ENCODE measurements at regions not wholly inside any gene's neighbourhood (a gene's known extent, or its start where the extent isn't known, plus 50 kb on each side); places are given as distances from the start of the nearest gene placed in this dataset.
"Not testable (repeated sequence)": the region's sequence is repeated elsewhere in the genome, so short reads cannot be mapped to it uniquely, and the experiment has no call there.

DNA sequence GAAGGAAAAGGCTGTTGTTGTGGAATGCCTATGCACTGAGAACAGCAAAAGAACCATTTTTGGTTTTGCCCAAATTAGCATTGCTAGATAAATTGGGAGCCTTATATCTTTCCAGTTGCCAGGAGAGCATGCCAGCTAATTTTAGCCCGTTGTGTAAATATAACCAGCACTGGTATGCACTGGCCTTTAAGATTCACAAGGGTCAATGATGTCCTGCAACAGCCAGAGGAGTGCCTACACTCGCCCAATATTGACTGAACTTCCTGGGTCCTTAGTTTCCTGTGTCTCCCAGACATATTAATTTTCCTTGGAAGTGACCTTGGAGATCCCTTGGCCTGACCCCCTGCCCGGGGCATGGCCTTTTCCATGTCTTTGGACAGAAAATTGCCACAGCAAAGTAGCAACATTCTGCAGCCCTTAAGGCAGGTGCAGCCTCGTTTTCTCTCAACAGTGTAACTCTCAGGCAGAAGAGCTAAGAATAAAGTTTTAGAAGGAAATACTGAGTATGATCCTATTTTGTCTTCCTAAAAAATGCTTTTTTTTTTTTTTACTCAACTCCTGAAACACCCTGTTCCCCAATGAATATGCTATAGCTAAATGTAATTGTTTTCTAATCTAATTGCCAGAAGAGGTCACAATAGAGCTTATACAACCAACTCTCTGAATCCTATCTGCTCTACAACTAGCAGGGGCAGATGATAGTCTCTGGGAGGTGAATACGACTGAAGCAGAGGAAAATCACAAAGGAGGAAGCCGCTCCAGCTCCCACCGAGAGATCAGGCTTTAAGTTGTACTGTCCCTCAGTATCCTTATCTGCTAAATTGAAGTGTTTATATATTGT lies 131.9 kb upstream of the PCGF5 start:
- peak; percentile 34 for DNase-seq (ENCODE audit: low spot score)

DNA sequence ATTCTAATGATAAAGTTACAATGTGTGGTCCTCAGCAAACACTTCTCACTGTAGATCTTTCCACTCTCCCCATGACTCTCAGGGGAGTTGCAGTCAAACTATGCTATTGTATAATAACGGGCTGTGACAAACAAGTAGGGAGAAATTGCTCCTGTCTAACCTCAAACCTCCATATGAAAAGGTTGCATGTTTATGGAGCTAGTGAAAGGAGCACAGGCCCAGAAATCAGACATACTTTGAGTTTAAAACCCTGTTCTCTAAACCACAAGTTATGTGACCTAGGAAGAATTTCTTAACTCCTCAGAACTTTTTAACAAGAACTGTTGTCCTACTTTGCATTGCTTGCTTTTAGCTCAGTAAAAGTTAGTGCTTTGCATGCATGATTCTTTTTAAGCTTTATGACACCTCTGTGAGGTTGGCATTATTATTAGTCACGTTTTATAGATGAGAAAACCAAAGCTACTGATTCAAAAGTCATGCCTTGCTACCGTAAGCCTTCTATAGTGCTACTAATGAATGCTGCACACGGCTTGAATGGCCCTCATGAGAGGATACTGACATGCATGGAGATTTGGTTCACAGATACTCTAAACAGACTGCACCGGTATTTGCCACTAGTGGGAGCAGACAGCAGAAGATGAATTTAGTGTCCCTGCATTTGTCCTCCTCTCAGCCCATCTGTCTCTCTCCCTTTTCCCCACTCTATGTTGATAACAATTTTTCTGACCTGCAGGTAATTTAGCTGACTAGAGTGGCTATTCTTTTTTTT lies 129.5 kb upstream of the PCGF5 start:
- peak; percentile 35 for DNase-seq (ENCODE audit: low spot score)

DNA sequence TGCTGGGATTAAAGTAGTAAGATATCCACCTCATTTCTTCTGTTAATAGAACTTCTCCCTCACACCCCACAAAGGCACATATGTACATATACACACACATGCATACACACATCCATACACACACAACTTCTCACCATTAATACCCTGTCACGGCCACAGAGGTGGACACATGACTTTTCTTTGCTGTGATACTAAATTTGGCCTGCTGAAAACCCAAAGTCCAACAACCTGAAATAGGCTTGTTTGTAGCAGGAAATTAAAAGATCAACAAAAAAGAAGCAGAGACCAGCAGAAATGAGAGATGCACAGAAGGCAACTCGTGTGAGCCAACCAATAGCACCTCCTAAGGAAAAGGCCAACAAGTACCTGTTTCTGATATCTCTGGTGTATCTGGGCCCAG lies 128.7 kb upstream of the PCGF5 start:
- DNase-seq (ENCODE audit: low spot score) = no peak

DNA sequence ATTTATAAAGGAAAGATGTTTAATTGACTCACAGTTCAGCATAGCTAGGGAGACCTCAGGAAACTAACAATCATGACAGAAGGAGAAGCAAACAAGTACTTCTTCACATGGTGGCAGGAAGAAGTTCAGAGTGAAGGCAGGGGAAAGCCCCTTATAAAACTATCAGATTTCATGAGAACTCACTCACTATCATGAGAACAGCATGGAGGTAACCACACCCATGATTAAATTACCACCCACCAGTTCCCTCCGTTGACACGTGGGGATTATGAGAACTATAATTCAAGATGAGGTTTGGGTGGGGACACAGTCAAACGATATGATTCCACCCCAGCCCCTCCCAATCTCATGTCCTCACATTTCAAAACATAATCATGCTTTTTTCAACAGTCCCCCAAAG lies 124.2 kb upstream of the PCGF5 start:
- no peak for DNase-seq (ENCODE audit: low spot score)

DNA sequence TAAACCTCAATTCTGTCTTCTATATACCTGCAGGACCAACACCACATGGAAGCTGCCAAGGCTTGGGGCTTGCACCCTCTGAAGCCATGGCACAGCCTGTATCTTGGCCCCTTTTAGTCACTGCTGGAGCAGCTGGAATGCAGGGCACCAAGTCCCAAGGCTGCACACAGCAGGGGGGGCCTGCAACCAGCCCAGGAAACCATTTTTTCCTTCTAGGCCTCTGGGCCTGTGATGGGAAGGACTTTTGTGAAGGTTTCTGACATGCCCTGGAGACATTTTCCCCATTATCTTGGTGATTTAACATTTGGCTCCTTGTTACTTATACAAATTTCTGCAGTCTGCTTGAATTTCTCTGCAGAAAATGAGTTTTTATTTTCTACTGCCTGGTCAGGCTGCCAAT lies 123.2 kb upstream of the PCGF5 start:
- no peak for DNase-seq (ENCODE audit: low spot score)

DNA sequence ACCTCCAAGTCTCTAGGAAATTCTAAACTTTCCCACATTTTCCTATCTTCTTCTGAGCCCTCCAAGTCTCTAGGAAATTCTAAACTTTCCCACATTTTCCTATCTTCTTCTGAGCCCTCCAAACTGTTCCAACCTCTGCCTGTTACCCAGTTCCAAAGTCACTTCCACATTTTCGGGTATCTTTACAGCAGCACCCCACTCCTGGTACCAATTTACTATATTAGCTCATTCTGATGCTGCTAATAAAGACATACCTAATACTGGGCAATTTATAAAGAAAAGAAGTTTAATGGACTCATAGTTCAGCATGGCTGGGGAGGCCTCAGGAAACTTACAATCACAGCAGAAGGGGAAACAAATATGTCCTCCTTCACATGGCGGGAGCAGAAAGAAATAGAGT lies 122.4 kb upstream of the PCGF5 start:
- DNase-seq (ENCODE audit: low spot score) = not testable (repeated sequence)

DNA sequence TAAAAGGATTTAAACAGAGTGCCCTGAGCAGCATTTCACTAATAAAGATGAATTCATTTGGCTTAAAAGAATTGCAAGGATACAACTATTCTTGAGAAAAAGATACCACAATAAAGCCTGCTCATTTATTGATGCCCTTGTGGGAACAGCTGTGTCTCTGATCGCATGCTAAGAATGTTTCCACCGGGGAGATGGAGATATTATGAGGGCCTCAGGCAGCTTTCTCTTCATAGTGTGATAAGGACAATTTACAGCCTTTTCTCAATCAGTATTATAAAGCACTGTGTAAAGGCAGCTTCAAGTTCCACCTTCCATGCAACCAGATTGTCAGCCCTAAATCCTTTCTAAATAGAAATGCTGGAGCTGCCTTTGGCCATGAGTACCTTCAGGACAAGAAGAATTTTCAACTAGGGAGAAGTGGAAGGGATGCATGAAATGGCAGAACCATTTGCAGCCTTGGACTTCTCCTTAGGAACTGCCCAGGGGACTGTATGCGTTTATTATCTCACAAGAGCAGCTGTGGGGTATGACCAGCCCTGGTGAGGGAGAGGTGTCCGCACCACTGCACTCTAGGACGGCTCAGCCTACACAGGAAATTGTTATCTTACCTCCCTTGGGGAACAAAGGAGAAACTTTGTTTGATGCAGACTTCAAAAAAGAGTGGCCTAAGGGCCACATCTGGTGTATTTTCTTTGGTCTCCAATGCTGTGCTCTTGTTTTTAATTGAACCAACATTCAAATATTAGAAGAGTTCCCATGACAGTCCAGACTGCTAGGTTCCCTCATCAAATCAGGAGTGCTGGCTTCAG lies 116.9 kb upstream of the PCGF5 start:
- no peak for DNase-seq (ENCODE audit: low spot score)

DNA sequence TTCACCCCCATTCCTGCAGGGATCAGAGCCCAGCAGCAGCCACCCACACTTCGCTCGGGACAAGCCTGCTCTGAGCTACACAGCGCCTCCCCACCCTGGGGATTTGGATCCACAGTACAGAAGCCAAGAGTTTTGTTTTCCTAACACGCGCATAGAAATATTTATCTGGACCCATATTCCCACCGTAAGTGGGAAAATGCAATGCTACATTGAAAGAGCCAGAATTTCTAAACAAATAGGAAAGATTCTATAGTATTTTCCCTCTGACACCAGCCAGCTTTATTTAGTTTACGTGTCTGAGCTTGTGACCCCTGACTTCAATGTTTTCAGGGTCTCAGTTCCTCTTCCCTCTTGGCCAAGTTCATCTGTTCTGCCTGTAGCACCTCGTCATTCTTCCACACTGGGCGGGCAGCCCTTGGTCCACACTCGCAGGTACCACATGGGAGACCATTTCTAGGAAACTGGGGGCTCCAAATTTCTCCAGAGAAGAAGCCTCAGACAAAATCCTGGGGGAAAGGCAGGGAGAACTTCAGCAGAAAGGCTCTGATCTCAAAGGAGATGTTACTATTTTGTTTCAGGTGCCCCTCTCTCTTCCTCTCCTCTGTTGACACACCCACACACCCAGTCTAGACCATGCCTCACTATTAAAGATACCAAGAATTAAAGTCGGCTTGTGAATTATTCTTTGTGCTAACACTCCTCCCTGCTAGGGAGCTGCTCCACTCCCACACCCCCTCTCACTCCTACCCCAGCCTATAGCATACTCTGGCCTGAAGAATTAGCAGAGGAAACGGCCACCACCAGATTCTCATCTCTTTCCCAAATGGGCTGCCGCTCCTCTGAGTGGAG lies 116.0 kb upstream of the PCGF5 start:
- peak; percentile 20 for DNase-seq (ENCODE audit: low spot score)

DNA sequence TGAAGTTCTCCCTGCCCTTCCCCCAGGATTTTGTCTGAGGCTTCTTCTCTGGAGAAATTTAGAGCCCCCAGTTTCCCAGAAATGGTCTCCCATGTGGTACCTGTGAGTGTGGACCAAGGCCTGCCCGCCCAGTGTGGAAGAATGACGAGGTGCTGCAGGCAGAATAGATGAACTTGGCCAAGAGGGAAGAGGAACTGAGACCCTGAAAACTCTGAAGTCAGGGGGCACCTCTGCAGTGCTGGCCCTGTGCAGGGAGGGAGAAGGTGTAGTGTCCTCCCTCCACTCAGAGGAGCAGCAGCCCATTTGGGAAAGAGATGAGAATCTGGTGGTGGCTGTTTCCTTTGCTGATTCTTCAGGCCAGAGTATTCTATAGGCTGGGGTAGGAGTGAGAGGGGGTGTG lies 115.2 kb upstream of the PCGF5 start:
- no peak for DNase-seq (ENCODE audit: low spot score)

DNA sequence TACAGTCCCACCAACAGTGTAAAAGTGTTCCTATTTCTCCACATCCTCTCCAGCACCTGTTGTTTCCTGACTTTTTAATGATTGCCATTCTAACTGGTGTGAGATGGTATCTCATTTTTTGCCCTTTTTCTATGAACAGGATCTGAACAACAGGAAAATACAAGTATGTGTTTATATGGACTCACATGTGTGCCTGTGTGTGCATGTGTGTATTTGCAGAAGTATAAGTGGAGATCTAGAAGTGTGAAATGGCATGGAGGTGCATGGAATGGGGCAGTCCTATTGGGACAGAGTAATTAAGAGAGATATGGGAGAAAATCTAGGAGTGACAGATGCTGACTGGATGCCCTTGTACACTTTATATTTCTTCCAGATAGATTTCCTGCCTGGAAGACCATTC lies 111.6 kb upstream of the PCGF5 start:
- DNase-seq (ENCODE audit: low spot score) = no peak

DNA sequence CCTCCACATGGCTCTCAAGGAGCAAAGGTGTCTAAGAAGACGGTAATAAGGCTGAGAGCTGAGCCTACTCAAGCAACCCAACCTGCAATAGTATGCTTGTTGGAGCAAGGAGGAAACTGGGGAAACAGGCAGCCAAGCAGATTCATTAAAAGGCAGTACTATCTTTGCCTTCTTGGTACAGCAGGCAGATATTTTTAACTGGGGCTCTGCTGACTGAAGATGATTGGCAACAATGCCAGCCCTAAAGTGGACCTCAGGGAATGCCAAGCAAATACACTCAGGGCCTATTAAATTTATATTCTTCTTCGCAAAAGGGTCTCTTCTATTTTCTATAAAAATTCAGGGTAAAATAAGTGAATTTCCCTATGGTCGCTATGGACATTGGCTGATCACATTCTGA lies 109.4 kb upstream of the PCGF5 start:
- no peak for DNase-seq (ENCODE audit: low spot score)

DNA sequence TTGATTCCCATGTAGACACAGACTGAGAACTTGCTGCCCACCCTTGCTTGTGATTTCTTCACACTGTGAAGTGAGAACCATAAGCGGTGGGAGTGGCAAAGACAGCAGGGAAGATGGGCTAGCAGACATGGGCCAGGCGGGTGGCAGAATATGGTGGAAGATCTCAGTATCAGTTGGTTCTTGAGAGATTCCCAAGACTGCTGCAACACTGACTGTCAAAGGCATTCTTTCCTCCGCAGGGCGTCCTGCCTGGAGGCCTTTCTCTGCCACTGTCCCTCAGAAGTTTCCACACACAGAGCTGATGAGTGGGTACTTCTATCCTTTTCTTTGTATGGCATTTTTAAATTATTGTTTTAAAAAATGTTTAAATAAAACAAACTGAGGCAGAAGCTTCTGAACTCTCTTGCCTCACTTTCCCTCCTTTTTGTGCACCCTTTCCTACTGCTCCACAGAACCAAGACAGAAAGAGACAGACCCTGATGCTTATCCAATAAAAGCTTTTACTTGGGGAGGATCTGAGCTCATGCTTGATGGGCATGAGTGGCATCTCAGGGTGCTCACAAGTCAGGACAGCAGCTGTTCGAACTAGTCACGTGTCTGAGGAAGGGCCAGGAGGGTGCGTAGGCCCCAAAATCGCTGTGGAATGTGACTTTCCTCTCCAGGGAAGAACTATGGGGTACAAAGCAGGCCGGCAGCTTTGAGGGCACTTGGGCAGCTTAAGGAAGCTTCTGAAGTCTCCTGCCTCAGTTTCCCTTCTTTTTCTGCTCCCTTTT lies 104.7 kb upstream of the PCGF5 start:
- no peak for DNase-seq (ENCODE audit: low spot score)

DNA sequence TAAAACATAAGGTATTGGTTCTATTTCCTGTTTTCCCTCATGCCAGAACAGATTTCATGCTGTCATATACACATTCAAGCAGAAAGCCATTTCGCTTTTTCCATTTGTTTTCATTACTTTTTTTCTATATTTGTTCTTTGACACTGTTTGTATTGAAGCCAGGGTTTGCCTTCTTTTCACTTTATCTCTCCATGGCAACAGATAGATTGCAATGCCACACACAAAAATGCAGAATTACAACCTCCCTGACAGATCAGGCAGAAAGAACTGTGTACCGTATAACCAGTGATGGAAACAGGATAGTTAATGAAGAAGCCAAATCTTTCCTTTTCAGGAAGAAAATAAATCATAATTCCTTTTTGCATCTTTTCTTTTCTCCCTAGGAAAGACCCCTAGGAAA lies 103.0 kb upstream of the PCGF5 start:
- no peak for DNase-seq (ENCODE audit: low spot score)

DNA sequence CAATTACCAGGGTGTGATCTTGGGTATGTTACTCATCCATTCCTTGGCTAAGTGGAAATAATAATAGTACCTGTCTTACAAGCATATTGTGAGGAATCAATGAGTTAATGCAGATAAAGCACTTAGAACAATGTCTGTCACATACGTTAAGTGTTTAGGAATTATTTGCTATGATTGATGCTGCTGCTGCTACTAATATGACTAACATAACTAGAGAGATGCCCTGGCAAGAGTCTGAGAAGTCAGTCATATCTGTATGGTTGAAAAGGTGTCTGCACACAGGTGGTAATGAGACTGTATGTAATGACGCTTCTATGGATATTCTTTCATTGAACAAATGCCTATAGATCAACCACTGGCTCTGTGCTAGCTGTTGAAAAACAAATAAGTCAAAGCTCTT lies 100.1 kb upstream of the PCGF5 start:
- no peak for DNase-seq (ENCODE audit: low spot score)

DNA sequence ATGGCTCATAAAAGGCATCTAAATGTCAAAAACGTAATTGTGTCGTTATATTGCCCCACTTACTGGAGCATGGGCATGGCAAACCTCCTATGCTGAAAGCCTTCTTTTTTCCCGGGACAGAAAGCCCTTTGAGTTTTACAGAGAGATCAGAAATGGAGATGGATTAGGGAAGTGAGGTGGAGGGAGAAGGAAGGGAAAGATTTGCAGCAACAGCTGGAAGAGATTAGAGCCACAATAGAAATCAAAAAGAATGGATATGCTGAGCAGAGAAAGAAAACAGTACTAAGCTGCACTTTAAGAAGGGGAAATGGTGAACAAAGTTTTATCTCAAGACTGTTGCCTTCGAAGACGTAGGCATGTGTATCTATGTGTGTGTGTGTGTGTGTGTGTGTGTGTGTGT lies 97.2 kb upstream of the PCGF5 start:
- DNase-seq (ENCODE audit: low spot score) = no peak

DNA sequence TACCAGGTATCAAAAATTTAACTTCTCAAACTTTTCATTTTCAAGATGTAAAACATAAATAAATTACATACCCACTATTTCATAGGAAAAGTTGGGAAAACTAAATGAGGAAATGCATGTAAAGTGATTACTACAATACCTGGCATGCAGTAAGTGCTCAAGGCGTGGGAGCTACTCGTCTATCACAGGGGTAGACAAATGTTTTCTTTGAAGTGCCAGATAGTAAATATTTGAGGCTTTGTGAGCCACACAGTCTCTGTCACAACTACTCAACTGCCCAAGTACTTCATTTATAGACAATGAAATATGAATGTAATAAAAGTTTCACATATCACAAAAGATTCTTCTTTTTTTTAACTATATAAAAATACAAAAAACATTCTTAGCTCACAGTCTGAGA lies 96.4 kb upstream of the PCGF5 start:
- no peak for DNase-seq (ENCODE audit: low spot score)

DNA sequence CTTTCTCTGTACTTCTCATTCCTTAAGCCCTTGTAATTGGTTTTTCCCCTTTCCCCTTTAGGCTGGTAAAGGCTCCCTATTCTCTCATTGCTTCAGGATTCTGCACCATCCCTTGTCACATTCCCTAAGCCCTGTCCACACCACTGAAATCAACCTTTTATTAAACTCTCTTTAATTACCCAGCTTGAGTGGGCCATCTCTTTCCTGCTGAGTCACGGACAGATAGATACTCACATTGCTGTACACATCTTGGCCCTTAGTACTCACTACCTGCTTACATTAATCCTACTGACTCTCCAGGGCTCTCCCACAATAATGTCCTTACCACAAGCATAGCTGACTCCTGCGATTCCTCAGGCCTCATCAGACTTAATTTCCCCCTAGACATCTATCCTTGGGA lies 94.0 kb upstream of the PCGF5 start:
- DNase-seq (ENCODE audit: low spot score) = no peak

DNA sequence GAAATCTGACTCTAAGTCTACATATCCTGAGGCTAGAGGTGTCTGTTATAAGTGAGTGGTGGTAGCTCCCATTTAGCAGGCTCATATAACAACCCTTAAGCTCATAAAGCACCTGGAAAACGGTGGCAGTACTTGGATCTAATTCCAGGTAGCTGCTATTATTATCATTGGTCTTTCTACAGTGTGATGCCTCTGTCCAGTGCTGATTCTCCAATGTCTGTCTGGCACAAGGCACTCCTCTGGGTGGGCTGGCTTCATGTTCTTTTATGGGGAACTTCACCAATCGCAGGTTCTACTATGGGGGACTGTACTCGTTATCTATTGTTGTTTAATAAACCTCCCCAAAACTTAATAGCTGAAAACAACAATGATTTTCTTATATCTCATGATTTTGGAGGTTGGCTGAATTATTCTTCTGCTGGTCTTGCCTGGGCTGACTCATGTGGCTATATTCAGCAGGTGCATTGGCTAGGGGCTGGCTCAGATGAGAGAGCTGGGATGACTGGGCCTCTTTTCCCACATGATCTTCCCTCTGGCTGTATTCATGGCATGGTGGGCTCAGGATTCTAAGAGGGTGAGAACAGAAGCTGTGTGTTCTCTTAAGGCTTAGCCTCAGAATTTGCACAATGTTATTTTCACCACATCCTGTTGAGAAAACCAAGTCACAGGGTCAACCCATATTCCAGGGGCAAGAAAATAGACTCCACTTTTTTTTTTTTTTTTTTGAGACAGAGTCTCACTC lies 93.0 kb upstream of the PCGF5 start:
- no peak for DNase-seq (ENCODE audit: low spot score)

DNA sequence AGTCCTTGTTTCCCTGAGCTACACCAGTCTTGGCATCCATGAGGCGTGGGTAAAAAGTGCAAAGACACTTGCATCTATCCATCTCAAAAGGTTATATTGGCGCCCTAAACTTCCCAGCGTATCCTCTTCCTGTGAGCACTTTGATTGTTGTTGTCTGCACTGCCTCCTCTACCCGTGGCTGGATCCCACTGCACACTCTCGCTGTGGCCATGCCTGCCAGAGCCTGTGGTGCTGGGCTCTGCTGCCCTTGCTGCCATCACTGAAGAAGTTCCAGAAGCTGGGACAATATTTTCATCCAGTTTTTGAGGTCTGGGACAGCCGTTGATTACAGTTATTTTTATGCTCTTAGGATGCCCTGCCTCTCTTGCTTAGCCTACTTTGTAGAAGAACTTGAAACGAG lies 85.3 kb upstream of the PCGF5 start:
- no peak for DNase-seq (ENCODE audit: low spot score)

DNA sequence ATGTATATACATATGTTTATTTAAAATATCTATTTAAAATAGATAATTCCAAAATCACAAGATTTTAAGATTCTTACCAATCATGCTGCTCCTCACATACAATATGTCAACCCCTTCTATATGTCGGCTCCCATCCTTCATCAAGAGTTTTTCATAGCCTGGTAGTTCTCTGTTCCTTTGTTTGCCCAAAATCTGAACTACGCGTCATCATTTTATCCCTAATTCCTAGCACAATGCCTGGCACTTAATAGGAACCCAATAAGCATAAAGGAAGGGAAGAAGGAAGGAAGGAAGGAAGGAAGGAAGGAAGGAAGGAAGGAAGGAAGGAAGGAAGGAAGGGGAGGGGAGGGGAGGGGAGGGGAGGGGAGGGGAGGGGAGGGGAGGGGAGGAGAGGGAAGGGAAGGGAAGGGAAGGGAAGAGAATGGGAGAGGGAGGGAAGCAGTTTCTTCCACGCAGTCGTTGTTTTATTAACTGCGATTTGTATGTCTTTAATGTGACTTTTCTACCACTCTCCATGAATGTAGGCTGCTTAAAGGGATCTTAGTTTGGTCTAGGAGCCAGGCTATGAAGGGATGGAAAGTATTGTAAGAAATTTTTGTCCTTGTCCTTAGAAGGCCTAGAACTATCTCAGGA lies 83.3 kb upstream of the PCGF5 start:
- no peak for DNase-seq (ENCODE audit: low spot score)

Data from AG20443 (cell line).